Upper lobe of right lung (tissue), 1 donor: ENCODE measurements at regions not wholly inside any gene's neighbourhood (a gene's known extent, or its start where the extent isn't known, plus 50 kb on each side); places are given as distances from the start of the nearest gene placed in this dataset.
A peak's percentile ranks its signal among the peaks of the same experiment; 100 is the strongest.
"Not testable (repeated sequence)": the region's sequence is repeated elsewhere in the genome, so short reads cannot be mapped to it uniquely, and the experiment has no call there.

ENCODE experiments used
- ATAC-seq: fragments of 200-7000 bp; cut with Tn5 transposase; one replicate; pipeline ENCODE4 v1.9.1; 2020; ENCODE audit warnings: mild to moderate bottlenecking, moderate library complexity
- DNase-seq: peaks from one replicate; pipeline ENCODE4 v3.0.0-alpha.2; 2020
- H3K27ac ChIP-seq: fragments of 200-600 bp; one replicate; pipeline ENCODE4 v1.8.0; 2022
- H3K27me3 ChIP-seq: fragments of 200-600 bp; one replicate; pipeline ENCODE4 v1.8.0; 2022; ENCODE audit warnings: mild to moderate bottlenecking
- H3K36me3 ChIP-seq: fragments of 200-600 bp; one replicate; pipeline ENCODE4 v1.8.0; 2022
- H3K4me1 ChIP-seq: fragments of 200-600 bp; one replicate; pipeline ENCODE4 v1.8.0; 2022
- H3K4me3 ChIP-seq: fragments of 200-600 bp; one replicate; pipeline ENCODE4 v1.8.0; 2022; ENCODE audit warnings: mild to moderate bottlenecking
- H3K9me3 ChIP-seq: fragments of 200-600 bp; one replicate; pipeline ENCODE4 v1.8.0; 2022
- intact Hi-C: fragments of 100-400 bp; cut with DNase I; formaldehyde crosslinking; loops from one replicate; pipeline ENCODE4 v1.11.0; 2022
- TF ChIP-seq, protein P1 (sequence below): fragments of 200-600 bp; IDR thresholded peaks from one replicate; pipeline ENCODE4 v1.8.0; 2022; ENCODE audit warnings: antibody characterized with exemption
- donor health status: DM: no; HTN: yes; CAD: no; lungs with severe emphysema.

DNA sequence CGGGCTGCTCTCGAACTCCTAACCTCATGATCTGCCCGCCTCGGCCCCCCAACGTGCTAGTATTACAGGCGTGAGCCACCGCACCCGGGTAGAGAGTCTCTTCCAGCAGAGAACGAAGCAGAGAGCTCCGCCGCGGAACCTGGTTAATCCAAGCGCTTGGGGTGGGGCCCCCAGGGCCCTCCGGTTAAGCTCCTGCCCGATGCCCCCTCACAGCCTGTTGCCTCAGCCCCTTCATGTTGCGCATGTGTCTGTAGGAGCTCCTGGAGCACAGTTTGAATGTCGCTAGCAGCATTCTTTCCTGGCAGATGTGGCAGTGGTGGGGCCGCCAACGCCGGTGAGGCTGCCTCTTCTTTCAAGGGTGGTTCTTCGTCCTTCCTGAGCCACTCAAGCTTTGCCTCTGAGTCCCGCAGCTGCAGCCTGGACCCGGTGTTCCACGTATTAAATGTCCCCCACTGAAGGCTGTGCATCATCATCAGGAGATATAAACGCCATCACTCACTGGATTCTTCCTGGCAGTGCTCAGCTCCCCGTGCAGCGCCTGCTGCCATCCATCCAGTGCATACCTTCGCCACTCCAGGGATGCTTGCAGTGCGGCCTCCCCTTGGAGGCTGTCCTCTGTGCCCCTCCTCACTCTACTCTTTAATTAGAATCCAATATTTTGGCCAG lies 1919.3 kb downstream of the PCDH9 start:
- H3K27me3 ChIP-seq: no peaks in the 10 kb centered on the region
- no peak overlapping the region for H3K27ac ChIP-seq
- DNase-seq: peak; percentile 54
- no peaks in the 10 kb centered on the region for H3K4me1 ChIP-seq
- peak; percentile 13 for ATAC-seq
- intact Hi-C loops: no loop called here
- H3K4me3 ChIP-seq: no peak overlapping the region
- no peaks in the 10 kb centered on the region for H3K36me3 ChIP-seq
- no peaks in the 10 kb centered on the region for H3K9me3 ChIP-seq
- TF ChIP-seq, protein P1, sequence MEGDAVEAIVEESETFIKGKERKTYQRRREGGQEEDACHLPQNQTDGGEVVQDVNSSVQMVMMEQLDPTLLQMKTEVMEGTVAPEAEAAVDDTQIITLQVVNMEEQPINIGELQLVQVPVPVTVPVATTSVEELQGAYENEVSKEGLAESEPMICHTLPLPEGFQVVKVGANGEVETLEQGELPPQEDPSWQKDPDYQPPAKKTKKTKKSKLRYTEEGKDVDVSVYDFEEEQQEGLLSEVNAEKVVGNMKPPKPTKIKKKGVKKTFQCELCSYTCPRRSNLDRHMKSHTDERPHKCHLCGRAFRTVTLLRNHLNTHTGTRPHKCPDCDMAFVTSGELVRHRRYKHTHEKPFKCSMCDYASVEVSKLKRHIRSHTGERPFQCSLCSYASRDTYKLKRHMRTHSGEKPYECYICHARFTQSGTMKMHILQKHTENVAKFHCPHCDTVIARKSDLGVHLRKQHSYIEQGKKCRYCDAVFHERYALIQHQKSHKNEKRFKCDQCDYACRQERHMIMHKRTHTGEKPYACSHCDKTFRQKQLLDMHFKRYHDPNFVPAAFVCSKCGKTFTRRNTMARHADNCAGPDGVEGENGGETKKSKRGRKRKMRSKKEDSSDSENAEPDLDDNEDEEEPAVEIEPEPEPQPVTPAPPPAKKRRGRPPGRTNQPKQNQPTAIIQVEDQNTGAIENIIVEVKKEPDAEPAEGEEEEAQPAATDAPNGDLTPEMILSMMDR: no peak

DNA sequence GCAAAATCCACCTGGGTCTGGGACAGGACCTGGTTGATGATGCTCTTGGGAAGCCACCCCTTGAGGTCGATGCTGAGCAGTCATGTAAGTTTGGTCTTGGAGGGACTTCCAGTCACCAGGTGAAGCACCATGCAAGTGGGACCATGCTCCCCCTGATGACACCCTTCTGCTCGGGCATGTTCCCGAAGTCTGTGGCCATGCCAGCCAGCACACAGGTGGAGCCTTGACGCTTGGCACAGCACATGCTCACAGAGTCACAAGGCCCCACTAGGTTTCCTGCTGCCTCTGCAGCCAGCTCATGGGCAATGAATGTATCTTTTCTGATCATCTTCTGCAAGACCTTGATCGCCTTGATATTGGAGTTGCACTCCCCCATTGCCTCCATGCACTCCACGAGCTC lies 1920.2 kb downstream of the PCDH9 start:
- Histone ChIP-seq H3K4me3 (no peak overlapping the region), H3K4me1 (no peaks in the 10 kb centered on the region), H3K36me3 (no peaks in the 10 kb centered on the region), H3K27me3 (no peaks in the 10 kb centered on the region), H3K27ac (no peak overlapping the region), H3K9me3 (no peaks in the 10 kb centered on the region)
- TF ChIP-seq, protein P1: no peak
- intact Hi-C loops: no loop called here
- no peak for DNase-seq
- peak; percentile 20 for ATAC-seq

DNA sequence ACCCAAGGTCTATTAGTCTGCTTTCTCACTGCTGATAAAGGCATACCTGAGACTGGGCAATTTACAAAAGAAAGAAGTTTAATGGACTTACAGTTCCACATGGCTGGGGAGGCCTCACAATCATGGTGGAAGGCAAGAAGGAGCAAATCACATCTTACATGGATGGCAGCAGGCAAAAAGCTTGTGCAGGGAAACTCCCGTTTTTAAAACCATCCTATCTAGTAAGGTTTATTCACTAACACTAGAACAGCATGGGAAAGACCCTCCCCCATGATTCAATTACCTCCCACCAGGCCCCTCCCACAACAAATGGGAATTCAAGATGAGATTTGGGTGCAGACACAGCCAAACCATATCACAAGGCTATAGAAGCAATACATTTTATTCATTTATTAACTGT lies 1921.4 kb downstream of the PCDH9 start:
- H3K4me1 ChIP-seq, H3K9me3 ChIP-seq, ATAC-seq, H3K27me3 ChIP-seq, H3K4me3 ChIP-seq, intact Hi-C loops, DNase-seq, H3K36me3 ChIP-seq, H3K27ac ChIP-seq: not testable (repeated sequence)

DNA sequence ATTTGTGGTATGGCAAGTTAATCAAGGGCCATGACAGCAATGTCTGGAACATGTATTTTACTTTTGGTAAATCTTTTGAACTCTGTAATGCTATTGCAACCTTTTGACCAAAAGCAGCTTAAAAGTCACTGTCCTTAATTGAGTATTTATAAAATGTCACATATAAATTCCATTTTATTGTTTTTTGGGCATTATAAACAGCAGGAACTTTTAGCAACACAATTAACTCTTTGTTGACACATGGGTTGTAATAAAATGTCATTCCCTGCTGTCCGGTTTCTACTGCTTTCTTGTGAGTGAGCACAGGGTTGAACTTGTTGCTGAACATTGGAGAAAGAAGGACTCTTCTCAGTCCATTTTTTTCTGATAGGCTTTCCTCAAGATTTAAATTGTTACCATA lies 1923.1 kb downstream of the PCDH9 start:
- intact Hi-C loops: no loop called here
- Histone ChIP-seq H3K27me3 (no peaks in the 10 kb centered on the region), H3K36me3 (no peaks in the 10 kb centered on the region), H3K27ac (no peak overlapping the region), H3K9me3 (no peaks in the 10 kb centered on the region), H3K4me3 (no peak overlapping the region), H3K4me1 (no peaks in the 10 kb centered on the region)
- no peak for ATAC-seq
- no peak for DNase-seq
- TF ChIP-seq, protein P1: no peak

GRCh38 chr13:65302691-65303090 lies 1927.4 kb downstream of the PCDH9 start:
- intact Hi-C loops: no loop called here
- no peak overlapping the region for H3K27ac ChIP-seq
- H3K36me3 ChIP-seq: no peaks in the 10 kb centered on the region
- H3K4me3 ChIP-seq: no peak overlapping the region
- TF ChIP-seq, protein P1: no peak
- H3K9me3 ChIP-seq: no peaks in the 10 kb centered on the region
- no peaks in the 10 kb centered on the region for H3K27me3 ChIP-seq
- H3K4me1 ChIP-seq: no peaks in the 10 kb centered on the region
- ATAC-seq (no peak), DNase-seq (no peak)

DNA sequence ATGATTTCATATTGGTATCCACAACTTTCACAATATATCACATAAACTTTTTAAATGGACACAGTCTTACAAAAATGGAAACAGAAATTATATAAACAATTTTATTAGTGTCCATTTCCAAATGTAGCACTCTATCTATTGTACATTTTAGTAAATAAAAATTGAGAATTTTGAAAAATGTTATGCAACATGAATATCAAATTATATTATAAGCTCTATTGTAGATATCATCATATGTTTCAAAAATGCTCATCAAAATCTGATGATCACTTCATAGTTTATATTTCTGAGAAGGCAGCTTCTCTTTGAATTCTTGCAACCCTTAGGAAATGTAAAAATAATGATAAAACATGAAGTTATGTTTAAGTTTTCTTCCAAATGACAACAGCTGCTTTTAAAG lies 1928.6 kb downstream of the PCDH9 start:
- no peaks in the 10 kb centered on the region for H3K27me3 ChIP-seq
- intact Hi-C loops: no loop called here
- H3K4me1 ChIP-seq: no peaks in the 10 kb centered on the region
- H3K27ac ChIP-seq: no peak overlapping the region
- no peaks in the 10 kb centered on the region for H3K9me3 ChIP-seq
- H3K4me3 ChIP-seq: no peak overlapping the region
- no peak for ATAC-seq
- no peaks in the 10 kb centered on the region for H3K36me3 ChIP-seq
- DNase-seq: no peak
- TF ChIP-seq, protein P1: no peak
